DND-41 (cell line): ENCODE measurements at regions not wholly inside any gene's neighbourhood (a gene's known extent, or its start where the extent isn't known, plus 50 kb on each side); places are given as distances from the start of the nearest gene placed in this dataset.

Experiments
- ATAC-seq: fragments of 200-7000 bp; cut with Tn5 transposase; 3 replicates; pipeline ENCODE4 v1.9.1; 2021; ENCODE audit warnings: low read depth; ENCODE audit not compliant: insufficient read depth
- DNase-seq: peaks from one replicate; pipeline ENCODE4 v3.0.0-alpha.2; 2020
- H2AFZ ChIP-seq: 2 replicates; pipeline ENCODE4 v1.6.0; 2012; ENCODE audit warnings: low read depth, low read length
- H3K27ac ChIP-seq: 2 replicates; pipeline ENCODE4 v1.5.1; 2012; ENCODE audit warnings: low read length, inconsistent platforms
- H3K27me3 ChIP-seq: fragments of 200-600 bp; sonication (generic); 2 replicates; pipeline ENCODE4 v1.6.0; 2012; ENCODE audit warnings: low read length, mild to moderate bottlenecking, inconsistent platforms; ENCODE audit not compliant: insufficient read depth, poor library complexity
- H3K36me3 ChIP-seq: 2 replicates; pipeline ENCODE4 v1.5.1; 2012; ENCODE audit warnings: low read length, inconsistent platforms; ENCODE audit not compliant: insufficient read depth
- H3K4me1 ChIP-seq: 2 replicates; pipeline ENCODE4 v1.5.1; 2012; ENCODE audit warnings: mild to moderate bottlenecking, low read length; ENCODE audit not compliant: insufficient read depth
- H3K4me2 ChIP-seq: 2 replicates; pipeline ENCODE4 v1.6.0; 2012; ENCODE audit warnings: mild to moderate bottlenecking, moderate library complexity, low read length, inconsistent platforms; ENCODE audit not compliant: insufficient read depth
- H3K4me3 ChIP-seq, 2 experiments: fragments of 200-600 bp in 1 of 2; shearing (Covaris generic) in 1 of 2; 2 replicates each; pipeline ENCODE4 v1.5.1; 2012 to 2016; ENCODE audit warnings: inconsistent platforms in 2 of 2, low read length in 2 of 2, mild to moderate bottlenecking in 2 of 2, low read depth in 1 of 2, moderate library complexity in 1 of 2
- H3K79me2 ChIP-seq: 2 replicates; pipeline ENCODE4 v1.6.0; 2012; ENCODE audit warnings: low read length, inconsistent platforms; ENCODE audit not compliant: insufficient read depth
- H3K9ac ChIP-seq: 2 replicates; pipeline ENCODE4 v1.6.0; 2012; ENCODE audit warnings: low read depth, mild to moderate bottlenecking, inconsistent platforms, low read length, moderate library complexity
- H3K9me3 ChIP-seq: 2 replicates; pipeline ENCODE4 v1.5.1; 2012; ENCODE audit warnings: low read length, moderate library complexity, mild to moderate bottlenecking, inconsistent platforms; ENCODE audit not compliant: insufficient read depth, severe bottlenecking
- H4K20me1 ChIP-seq: 2 replicates; pipeline ENCODE4 v1.6.0; 2012; ENCODE audit warnings: low read length; ENCODE audit not compliant: insufficient read depth
- CTCF ChIP-seq: IDR thresholded peaks from 2 replicates; pipeline ENCODE4 v1.5.1; 2012; ENCODE audit warnings: borderline replicate concordance, low read length, moderate library complexity, mild to moderate bottlenecking; ENCODE audit not compliant: poor library complexity, severe bottlenecking; ENCODE audit errors: extremely low read depth
- EZH2 ChIP-seq: IDR thresholded peaks from 3 replicates; pipeline ENCODE4 v1.6.1; 2012; ENCODE audit warnings: borderline replicate concordance, low read depth, mild to moderate bottlenecking, moderate library complexity, low read length, inconsistent platforms; ENCODE audit not compliant: severe bottlenecking

- Histone ChIP-seq H3K9ac (no peak overlapping the region), H3K9me3 (no peaks in the 10 kb centered on the region), H3K4me3 (no peak overlapping the region), H2AFZ (no peak overlapping the region), H3K79me2 (no peaks in the 10 kb centered on the region), H3K4me2 (no peak overlapping the region), H3K4me1 (no peaks in the 10 kb centered on the region), H4K20me1 (no peaks in the 10 kb centered on the region), H3K27ac (no peak overlapping the region), H3K27me3 (peaks cover 4% of the 10 kb centered on the region), H3K36me3 (no peaks in the 10 kb centered on the region)
- ATAC-seq (no peak), DNase-seq (no peak)
- no peak for TF ChIP-seq CTCF
- TF ChIP-seq EZH2, result no peak
These were observed 134.8 kb upstream of the ADAMTS16 start for GRCh38 chr5:5005353-5005752.

GRCh38 chr5:5006548-5006947, 133.6 kb upstream of the ADAMTS16 start:
- Histone ChIP-seq H3K4me1 (no peaks in the 10 kb centered on the region), H3K79me2 (no peaks in the 10 kb centered on the region), H3K27me3 (peaks cover 4% of the 10 kb centered on the region), H2AFZ (no peak overlapping the region), H3K4me3 (no peak overlapping the region), H3K36me3 (no peaks in the 10 kb centered on the region), H4K20me1 (no peaks in the 10 kb centered on the region), H3K27ac (no peak overlapping the region), H3K9me3 (no peaks in the 10 kb centered on the region), H3K4me2 (no peak overlapping the region), H3K9ac (no peak overlapping the region)
- ATAC-seq (no peak), DNase-seq (no peak)
- no peak for TF ChIP-seq EZH2
- no peak for TF ChIP-seq CTCF

GRCh38 chr5:5009240-5009639, 130.9 kb upstream of the ADAMTS16 start:
- Histone ChIP-seq H3K4me3 (no peak overlapping the region), H3K27me3 (peaks cover 4% of the 10 kb centered on the region), H3K9me3 (no peaks in the 10 kb centered on the region), H3K4me2 (no peak overlapping the region), H3K79me2 (no peaks in the 10 kb centered on the region), H3K36me3 (no peaks in the 10 kb centered on the region), H2AFZ (no peak overlapping the region), H3K9ac (no peak overlapping the region), H3K27ac (no peak overlapping the region), H4K20me1 (no peaks in the 10 kb centered on the region), H3K4me1 (no peaks in the 10 kb centered on the region)
- DNase-seq (no peak), ATAC-seq (no peak)
- no peak for TF ChIP-seq CTCF
- TF ChIP-seq EZH2, result no peak

- no peak overlapping the region for H3K4me2 ChIP-seq
- no peak overlapping the region for H3K4me3 ChIP-seq
- H3K9me3 ChIP-seq, result no peaks in the 10 kb centered on the region
- H3K36me3 ChIP-seq, result no peaks in the 10 kb centered on the region
- DNase-seq (no peak), ATAC-seq (no peak)
- TF ChIP-seq CTCF (no peak), EZH2 (no peak)
- no peak overlapping the region for H2AFZ ChIP-seq
- no peaks in the 10 kb centered on the region for H4K20me1 ChIP-seq
- no peaks in the 10 kb centered on the region for H3K79me2 ChIP-seq
- peaks cover 7% of the 10 kb centered on the region for H3K27me3 ChIP-seq
- no peaks in the 10 kb centered on the region for H3K4me1 ChIP-seq
- no peak overlapping the region for H3K9ac ChIP-seq
- H3K27ac ChIP-seq, result no peak overlapping the region
These were observed 129.0 kb upstream of the ADAMTS16 start for GRCh38 chr5:5011151-5011550.
